IMR-90 (cell line): ENCODE measurements at regions not wholly inside any gene's neighbourhood (a gene's known extent, or its start where the extent isn't known, plus 50 kb on each side); places are given as distances from the start of the nearest gene placed in this dataset.

Experiments used
- ATAC-seq: fragments of 200-7000 bp; cut with Tn5 transposase; 2 replicates; pipeline ENCODE4 v1.9.1; 2020; ENCODE audit warnings: low read depth, mild to moderate bottlenecking, moderate library complexity
- BruUV-seq: library from RNA; stranded (reverse); fragments of 400-500 nt; replicated peaks from 2 replicates; lab custom pipeline; 2021; lab: Mats Ljungman, UMichigan
- CTCF ChIA-PET: fragments of 300-600 bp; formaldehyde crosslinking; extraction: SDS; loops from one replicate; lab custom pipeline; 2021; ENCODE audit warnings: antibody characterized with exemption; lab: Yijun Ruan, JAX
- POLR2A ChIA-PET: fragments of 300-600 bp; sonication (Branson Sonifier 250); formaldehyde crosslinking; loops from one replicate; lab custom pipeline; 2022; ENCODE audit warnings: antibody characterized with exemption; ENCODE audit not compliant: unreplicated experiment; lab: Charles Lee
- DNase-seq: peaks from one replicate; pipeline ENCODE4 v3.0.0; 2013
- H2AFZ ChIP-seq: replicated peaks from 2 replicates; pipeline ENCODE3; 2013; ENCODE audit warnings: low read length, mild to moderate bottlenecking; ENCODE audit not compliant: poor library complexity
- H2AK5ac ChIP-seq: 2 replicates; pipeline ENCODE4 v1.6.1; 2013; ENCODE audit warnings: low read depth, low read length, inconsistent platforms
- H2AK9ac ChIP-seq: replicated peaks from 2 replicates; pipeline ENCODE3; 2013; ENCODE audit warnings: mild to moderate bottlenecking, low read depth, low read length, moderate library complexity; ENCODE audit not compliant: poor library complexity
- H2BK120ac ChIP-seq: 2 replicates; pipeline ENCODE4 v1.6.1; 2013; ENCODE audit warnings: low read depth, low read length, inconsistent platforms
- H2BK15ac ChIP-seq: 3 replicates; pipeline ENCODE4 v1.6.1; 2013; ENCODE audit warnings: low read depth, low read length, inconsistent platforms
- H2BK20ac ChIP-seq: 2 replicates; pipeline ENCODE4 v1.6.1; 2013; ENCODE audit warnings: low read depth, mild to moderate bottlenecking, inconsistent platforms, low read length, moderate library complexity
- H2BK5ac ChIP-seq: 2 replicates; pipeline ENCODE4 v1.6.1; 2013; ENCODE audit warnings: mild to moderate bottlenecking, low read depth, low read length, inconsistent platforms; ENCODE audit not compliant: poor library complexity, severe bottlenecking
- H3K14ac ChIP-seq: replicated peaks from 2 replicates; pipeline ENCODE4 v1.6.1; 2013; ENCODE audit warnings: low read depth, low read length, inconsistent platforms
- H3K18ac ChIP-seq: 2 replicates; pipeline ENCODE4 v1.6.1; 2013; ENCODE audit warnings: low read depth, low read length, control low read depth
- H3K23ac ChIP-seq: 2 replicates; pipeline ENCODE4 v1.6.1; 2013; ENCODE audit warnings: low read depth, low read length, inconsistent platforms
- H3K27ac ChIP-seq: 2 replicates; pipeline ENCODE4 v1.5.1; 2013; ENCODE audit warnings: mild to moderate bottlenecking, control low read depth, low read length; ENCODE audit not compliant: insufficient read depth
- H3K27me3 ChIP-seq: 2 replicates; pipeline ENCODE4 v1.6.1; 2013; ENCODE audit warnings: low read length; ENCODE audit not compliant: control insufficient read depth, insufficient read depth
- H3K36me3 ChIP-seq: 2 replicates; pipeline ENCODE4 v1.6.1; 2013; ENCODE audit warnings: low read length, mixed read lengths; ENCODE audit not compliant: control insufficient read depth, insufficient read depth
- H3K4ac ChIP-seq: 2 replicates; pipeline ENCODE4 v1.6.1; 2013; ENCODE audit warnings: low read depth, low read length, inconsistent platforms
- H3K4me1 ChIP-seq: 2 replicates; pipeline ENCODE4 v1.6.1; 2013; ENCODE audit warnings: low read length, mixed read lengths; ENCODE audit not compliant: control insufficient read depth, insufficient read depth
- H3K4me2 ChIP-seq: 2 replicates; pipeline ENCODE4 v1.6.1; 2013; ENCODE audit warnings: low read depth, mild to moderate bottlenecking, control low read depth, low read length, moderate library complexity
- H3K4me3 ChIP-seq: 2 replicates; pipeline ENCODE4 v1.5.1; 2013; ENCODE audit warnings: low read depth, mild to moderate bottlenecking, control low read depth, low read length, moderate library complexity; ENCODE audit not compliant: insufficient read depth
- H3K56ac ChIP-seq: 2 replicates; pipeline ENCODE4 v1.6.1; 2013; ENCODE audit warnings: low read length, inconsistent platforms; ENCODE audit not compliant: insufficient read depth; ENCODE audit errors: extremely low read depth
- H3K79me1 ChIP-seq, 2 experiments: 2 replicates each; pipeline ENCODE4 v1.6.1; 2013; ENCODE audit warnings: low read length in 2 of 2, inconsistent platforms in 1 of 2, low read depth in 1 of 2
- H3K9ac ChIP-seq: 2 replicates; pipeline ENCODE4 v1.6.1; 2013; ENCODE audit warnings: low read depth, low read length, control low read depth
- H3K9me1 ChIP-seq: 2 replicates; pipeline ENCODE4 v1.6.1; 2013; ENCODE audit warnings: low read length, inconsistent platforms; ENCODE audit not compliant: insufficient read depth
- H3K9me3 ChIP-seq: 2 replicates; pipeline ENCODE4 v1.6.1; 2013; ENCODE audit warnings: low read length; ENCODE audit not compliant: control insufficient read depth, insufficient read depth
- H4K20me1 ChIP-seq: 2 replicates; pipeline ENCODE4 v1.6.1; 2013; ENCODE audit warnings: low read length, inconsistent platforms; ENCODE audit not compliant: insufficient read depth
- H4K5ac ChIP-seq: 2 replicates; pipeline ENCODE4 v1.6.1; 2013; ENCODE audit warnings: mild to moderate bottlenecking, low read depth, low read length, control low read depth
- H4K8ac ChIP-seq, 2 experiments: 2 replicates each; pipeline ENCODE4 v1.6.1; 2013; ENCODE audit warnings: low read depth in 2 of 2, low read length in 2 of 2, control low read depth in 1 of 2, inconsistent platforms in 1 of 2
- H4K91ac ChIP-seq: 2 replicates; pipeline ENCODE4 v1.6.1; 2013; ENCODE audit warnings: low read depth, low read length, inconsistent platforms; ENCODE audit not compliant: insufficient read depth
- BHLHE40 ChIP-seq: fragments of 150-350 bp; IDR thresholded peaks from 2 replicates; pipeline ENCODE4 v1.6.1; 2016; ENCODE audit warnings: mild to moderate bottlenecking, low read depth, low read length
- CEBPB ChIP-seq: IDR thresholded peaks from 2 replicates; pipeline ENCODE4 v1.6.1; 2012; ENCODE audit warnings: low read depth, low read length, improper control_type of control experiment
- CHD1 ChIP-seq: IDR thresholded peaks from 2 replicates; pipeline ENCODE4 v1.6.1; 2012; ENCODE audit warnings: low read depth, low read length, improper control_type of control experiment
- CTCF ChIP-seq: conservative IDR thresholded peaks from 2 replicates; pipeline ENCODE4 v1.5.1; 2012; ENCODE audit warnings: mild to moderate bottlenecking, low read depth, low read length, improper control_type of control experiment
- ELK1 ChIP-seq: fragments of 150-350 bp; IDR thresholded peaks from 2 replicates; pipeline ENCODE4 v1.6.1; 2016; ENCODE audit warnings: low read depth, mild to moderate bottlenecking, low read length, moderate library complexity, borderline replicate concordance
- FOS ChIP-seq: fragments of 150-350 bp; IDR thresholded peaks from 2 replicates; pipeline ENCODE4 v1.6.1; 2016; ENCODE audit warnings: low read depth, low read length
- MAFK ChIP-seq: IDR thresholded peaks from 2 replicates; pipeline ENCODE4 v1.6.1; 2012; ENCODE audit warnings: low read depth, low read length, improper control_type of control experiment
- MAZ ChIP-seq: IDR thresholded peaks from 2 replicates; pipeline ENCODE4 v1.6.1; 2012; ENCODE audit warnings: low read depth, mild to moderate bottlenecking, low read length, improper control_type of control experiment, moderate library complexity, borderline replicate concordance
- MXI1 ChIP-seq: IDR thresholded peaks from 2 replicates; pipeline ENCODE4 v1.6.1; 2012; ENCODE audit warnings: low read depth, mild to moderate bottlenecking, low read length, moderate library complexity, borderline replicate concordance
- NFE2L2 ChIP-seq: fragments of 150-350 bp; IDR thresholded peaks from 2 replicates; pipeline ENCODE4 v1.6.1; 2016; ENCODE audit warnings: low read depth, mild to moderate bottlenecking, low read length
- POLR2A ChIP-seq: IDR thresholded peaks from 2 replicates; pipeline ENCODE4 v1.6.1; 2012; ENCODE audit warnings: mild to moderate bottlenecking, low read depth, low read length
- RAD21 ChIP-seq: IDR thresholded peaks from 2 replicates; pipeline ENCODE4 v1.6.1; 2012; ENCODE audit warnings: low read length, improper control_type of control experiment
- RCOR1 ChIP-seq: IDR thresholded peaks from 2 replicates; pipeline ENCODE4 v1.6.1; 2012; ENCODE audit warnings: mild to moderate bottlenecking, low read length, improper control_type of control experiment; ENCODE audit not compliant: insufficient replicate concordance
- RFX5 ChIP-seq: IDR thresholded peaks from 2 replicates; pipeline ENCODE4 v1.8.0; 2012; ENCODE audit warnings: low read depth, mild to moderate bottlenecking, low read length, moderate library complexity
- SMC3 ChIP-seq: fragments of 150-350 bp; IDR thresholded peaks from 2 replicates; pipeline ENCODE4 v1.6.1; 2016; ENCODE audit warnings: low read depth, mild to moderate bottlenecking, antibody characterized with exemption, low read length, moderate library complexity
- USF2 ChIP-seq: fragments of 150-350 bp; IDR thresholded peaks from 2 replicates; pipeline ENCODE4 v1.6.1; 2017; ENCODE audit warnings: mild to moderate bottlenecking, antibody characterized with exemption, low read length, low read depth
- WGBS, 2 experiments: methylation state at CpG; one replicate each; pipeline versions ENCODE4 v1.1.5 to v1.1.7; 2013; ENCODE audit warnings: missing lambda C conversion rate in 2 of 2; ENCODE audit not compliant: insufficient read length in 1 of 2; ENCODE audit errors: extremely low coverage in 2 of 2; 5-methylcytosine and 5-hydroxymethylcytosine counted together
- dilution Hi-C: fragments of 300-500 bp; cut with HindIII; formaldehyde crosslinking; loops from one replicate; pipeline ENCODE4 v1.14.3; 2018; ENCODE audit warnings: low sequenced_read_pairs; ENCODE audit not compliant: unreplicated experiment
- in situ Hi-C: fragments of 300-500 bp; cut with MboI; formaldehyde crosslinking; loops from 3 replicates; pipeline ENCODE4 v1.14.3; 2019; ENCODE audit warnings: low sequenced_read_pairs, inconsistent platforms, mixed read lengths
- intact Hi-C: fragments of 100-400 bp; cut with micrococcal nuclease; formaldehyde crosslinking; loops from 2 replicates; pipeline ENCODE4 v1.10.0; 2022

GRCh38 chr7:84512055-84512454, 317.5 kb upstream of the SEMA3A start:
- POLR2A ChIA-PET: no interaction called here
- intact Hi-C loops: loop anchor here (10.0 kb wide), 1 partner anchor 317 kb away; the partner anchor contains the start of gene SEMA3A

More at GRCh38 chr7:84512055-84512454, 317.5 kb upstream of the SEMA3A start:
- Histone ChIP-seq H3K9ac (no peak overlapping the region), H2AFZ (no peak overlapping the region), H2BK20ac (no peak overlapping the region), H3K14ac (no peak overlapping the region), H4K91ac (no peak overlapping the region), H3K36me3 (no peaks in the 10 kb centered on the region), H3K4me1 (peaks cover 7% of the 10 kb centered on the region; the same call in 1 of the 2 replicates), H3K79me1 (no peaks in the 10 kb centered on the region), H3K9me3 (no peaks in the 10 kb centered on the region), H3K27ac (no peak overlapping the region), H4K8ac (no peak overlapping the region), H4K20me1 (no peaks in the 10 kb centered on the region), H3K56ac (no peak overlapping the region), H3K4me2 (no peak overlapping the region), H3K4me3 (no peak overlapping the region), H3K4ac (no peak overlapping the region), H2BK5ac (no peak overlapping the region), H2BK120ac (no peak overlapping the region), H3K18ac (no peak overlapping the region), H3K27me3 (no peaks in the 10 kb centered on the region), H2AK9ac (no peak overlapping the region), H3K9me1 (0 out of 2 replicates have a peak, but pooled peaks cover 3% of the 10 kb centered on the region), H2AK5ac (no peak overlapping the region), H3K23ac (no peak overlapping the region), H2BK15ac (no peak overlapping the region), H4K5ac (no peak overlapping the region)
- CTCF ChIA-PET: no interaction called here
- ATAC-seq (no peak), DNase-seq (no peak)
- in situ Hi-C loops: no loop called here
- WGBS, 2 experiments: no CpG with 5 or more reads among the region's 1 CpG
- no TSS peak for BruUV-seq
- TF ChIP-seq FOS: no peak
- TF ChIP-seq RFX5: no peak
- TF ChIP-seq MAFK: no peak
- TF ChIP-seq BHLHE40: no peak
- TF ChIP-seq CTCF: no peak
- no peak for TF ChIP-seq RCOR1
- no peak for TF ChIP-seq USF2
- TF ChIP-seq MXI1: no peak
- TF ChIP-seq ELK1: no peak
- TF ChIP-seq MAZ: no peak
- TF ChIP-seq CEBPB: no peak
- no peak for TF ChIP-seq SMC3
- TF ChIP-seq POLR2A: no peak
- no peak for TF ChIP-seq CHD1
- no peak for TF ChIP-seq RAD21
- TF ChIP-seq NFE2L2: no peak
- dilution Hi-C loops: no loop called here
